ENCODE measurements at regions not wholly inside any gene's neighbourhood (a gene's known extent, or its start where the extent isn't known, plus 50 kb on each side); places are given as distances from the start of the nearest gene placed in this dataset.

DNA sequence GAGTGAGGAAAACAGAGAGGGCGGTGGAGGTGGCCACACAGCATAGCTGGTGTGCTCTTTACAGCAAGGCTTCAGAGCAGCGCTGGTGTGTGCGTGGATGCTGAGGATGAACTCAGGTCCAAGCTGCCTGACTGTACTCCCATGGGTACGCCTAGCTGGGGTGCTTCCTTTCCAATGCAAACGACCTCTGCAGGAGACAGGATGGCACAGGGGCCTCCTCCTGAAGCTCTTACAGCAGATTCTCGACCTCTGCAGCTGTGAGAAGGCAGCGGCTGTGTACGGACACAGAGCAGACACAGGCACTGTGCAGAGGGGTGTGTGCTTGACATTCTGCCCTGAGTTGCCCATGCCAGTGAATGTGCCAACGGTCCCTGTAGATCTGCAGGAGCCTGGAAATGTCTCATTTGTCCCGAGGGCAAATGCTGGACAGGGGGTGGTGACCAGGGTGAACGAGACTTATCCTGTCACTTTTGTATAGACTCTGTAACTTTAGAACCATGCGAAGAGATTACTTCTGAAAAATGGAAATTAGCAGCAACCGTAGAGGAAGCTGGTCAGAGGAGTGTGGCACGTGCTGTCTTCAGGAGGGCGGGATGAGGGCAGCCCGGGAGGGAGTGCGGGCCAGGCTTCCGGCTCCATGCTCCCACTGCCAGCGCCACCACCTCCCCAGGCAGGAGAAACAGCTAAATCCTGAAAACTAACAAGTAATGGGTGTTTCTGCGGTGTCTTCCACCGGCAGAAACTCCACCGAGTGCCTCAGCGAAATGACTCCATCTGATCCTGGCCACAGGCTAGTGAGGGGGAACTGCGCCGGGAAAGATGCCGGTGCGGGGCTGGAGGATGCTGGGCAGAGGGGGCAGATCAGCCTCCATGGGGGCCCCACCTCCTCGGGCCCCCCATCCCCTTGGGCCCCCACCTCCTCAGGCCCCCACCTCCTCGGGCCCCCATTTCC lies 120.9 kb upstream of the RPS6KA2 start:
- no peak for DNase-seq

GRCh38 chr6:166745801-166746668 lies 119.0 kb upstream of the RPS6KA2 start:
- DNase-seq, result no peak

DNA sequence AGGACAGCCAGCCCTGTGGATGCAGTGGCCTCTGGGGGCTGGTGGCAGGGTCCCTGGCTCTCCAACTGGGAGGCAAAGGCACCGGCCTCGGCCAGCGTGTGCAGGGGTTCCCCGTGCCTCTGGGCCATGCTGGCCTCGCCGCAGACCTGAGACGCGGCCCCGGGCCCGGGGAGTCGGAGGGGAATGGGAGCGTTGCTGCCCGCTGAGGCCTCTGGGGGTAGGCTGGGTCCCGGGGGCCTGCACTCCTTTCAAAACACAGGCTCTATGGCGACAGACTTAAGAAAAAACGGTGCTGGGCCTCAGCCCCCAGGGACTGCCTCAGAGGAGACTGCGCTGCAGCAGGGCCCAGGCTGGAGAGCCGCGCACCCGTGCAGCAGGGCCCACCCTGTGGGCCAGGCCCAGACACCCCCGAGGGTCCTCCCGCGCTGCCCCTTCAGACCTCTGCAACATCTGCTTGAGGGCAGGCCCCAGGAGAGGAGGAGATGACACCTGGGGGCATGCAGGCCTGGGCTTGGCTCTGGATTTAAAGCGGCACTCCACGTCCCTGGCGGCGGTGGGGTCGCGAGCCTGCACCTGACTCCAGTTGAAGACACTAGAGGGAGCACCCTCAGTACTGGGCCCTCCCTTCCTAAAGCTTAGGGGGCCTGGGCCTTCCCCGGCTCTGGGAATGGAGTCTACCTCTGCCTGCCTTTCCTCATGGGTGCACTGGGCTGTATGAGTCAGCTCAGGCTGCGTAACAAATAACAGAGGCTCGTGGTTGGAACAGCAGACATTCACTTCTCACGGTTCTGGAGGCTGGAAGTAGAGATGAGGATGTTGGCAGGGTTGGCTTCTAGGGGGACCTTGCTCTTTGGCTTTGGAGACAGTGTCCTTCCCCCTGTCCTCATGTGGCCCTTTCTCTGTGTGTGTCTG lies 117.4 kb upstream of the RPS6KA2 start:
- DNase-seq, result no peak

DNA sequence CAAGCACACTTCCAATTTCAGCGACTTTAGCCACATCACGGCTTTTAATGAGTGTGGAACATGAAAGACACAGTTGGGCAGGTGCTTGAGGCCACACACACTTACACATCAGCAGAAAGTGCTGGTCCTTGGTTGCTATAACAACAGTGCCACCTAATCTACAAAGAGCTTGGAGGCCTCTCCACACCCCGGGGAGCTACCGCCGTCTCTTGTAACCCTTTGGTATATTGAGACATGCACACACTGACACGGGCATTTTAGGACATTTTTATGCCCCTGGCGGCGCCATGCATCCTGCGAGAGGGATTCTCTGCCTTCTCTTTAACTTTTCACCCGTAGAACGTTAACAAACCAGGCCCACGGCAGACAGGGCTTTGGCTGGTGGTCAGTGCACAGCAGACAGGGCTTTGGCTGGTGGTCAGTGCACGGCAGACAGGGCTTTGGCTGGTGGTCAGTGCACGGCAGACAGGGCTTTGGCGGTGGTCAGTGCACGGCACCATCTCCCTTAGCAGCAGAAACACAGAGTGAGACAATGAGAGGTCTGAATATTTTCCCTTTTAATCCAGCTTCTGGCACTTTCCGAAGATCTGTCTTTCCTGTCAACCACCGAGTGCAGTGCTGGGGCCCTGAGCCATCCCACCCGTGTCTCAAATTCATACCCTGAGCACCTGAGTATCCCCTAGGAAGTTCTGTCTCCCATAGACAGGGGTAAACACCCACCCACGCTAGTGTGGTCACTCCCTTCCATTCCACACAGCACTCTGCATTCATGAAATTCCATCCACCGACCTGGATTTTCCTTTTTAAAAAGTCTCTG lies 116.6 kb upstream of the RPS6KA2 start:
- DNase-seq, result no peak

- DNase-seq, result no peak
Observed at GRCh38 chr6:166742981-166743380, 115.9 kb upstream of the RPS6KA2 start.

GRCh38 chr6:166739976-166740318 lies 112.9 kb upstream of the RPS6KA2 start:
- DNase-seq, result no peak

DNA sequence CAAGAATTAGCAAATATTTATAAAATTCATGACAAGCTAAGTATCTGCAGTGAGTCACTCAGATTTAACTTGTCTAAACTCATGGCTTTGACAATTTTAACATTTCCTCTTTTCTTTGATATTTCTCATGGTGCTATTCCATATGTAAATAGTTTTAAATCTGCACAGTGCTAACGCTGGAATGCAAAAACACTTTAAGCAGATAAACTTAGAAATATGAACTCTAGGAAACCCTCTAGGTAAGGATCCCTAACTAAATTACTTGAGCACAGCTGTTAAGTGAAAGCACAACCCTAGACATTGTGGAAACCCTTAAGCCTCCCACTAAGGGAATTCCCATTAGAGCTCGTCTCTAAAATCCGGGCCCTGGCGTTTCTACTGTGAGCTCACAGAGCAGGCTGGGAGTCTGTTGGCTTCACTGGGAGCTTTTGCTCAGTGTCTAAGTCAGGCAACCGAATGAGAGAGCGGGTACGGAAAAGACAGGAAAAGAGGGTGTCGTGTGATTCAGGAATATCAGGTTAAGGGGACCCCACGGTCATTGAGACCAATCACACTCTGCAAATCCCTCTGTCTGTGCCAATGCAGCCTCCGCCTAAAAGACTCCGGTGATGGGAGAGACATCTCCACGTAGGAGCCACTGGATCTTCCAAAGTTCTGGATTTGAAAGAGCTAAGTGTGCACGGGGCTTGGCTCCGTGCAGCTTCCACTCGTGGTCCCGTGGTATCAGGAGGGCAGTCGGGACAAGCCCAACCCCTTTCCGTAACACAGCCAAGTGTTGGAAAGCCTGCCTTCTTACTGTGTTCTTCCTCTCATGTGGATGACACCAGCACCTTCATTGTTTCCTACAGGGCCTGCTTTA lies 112.3 kb upstream of the RPS6KA2 start:
- no peak for DNase-seq

DNA sequence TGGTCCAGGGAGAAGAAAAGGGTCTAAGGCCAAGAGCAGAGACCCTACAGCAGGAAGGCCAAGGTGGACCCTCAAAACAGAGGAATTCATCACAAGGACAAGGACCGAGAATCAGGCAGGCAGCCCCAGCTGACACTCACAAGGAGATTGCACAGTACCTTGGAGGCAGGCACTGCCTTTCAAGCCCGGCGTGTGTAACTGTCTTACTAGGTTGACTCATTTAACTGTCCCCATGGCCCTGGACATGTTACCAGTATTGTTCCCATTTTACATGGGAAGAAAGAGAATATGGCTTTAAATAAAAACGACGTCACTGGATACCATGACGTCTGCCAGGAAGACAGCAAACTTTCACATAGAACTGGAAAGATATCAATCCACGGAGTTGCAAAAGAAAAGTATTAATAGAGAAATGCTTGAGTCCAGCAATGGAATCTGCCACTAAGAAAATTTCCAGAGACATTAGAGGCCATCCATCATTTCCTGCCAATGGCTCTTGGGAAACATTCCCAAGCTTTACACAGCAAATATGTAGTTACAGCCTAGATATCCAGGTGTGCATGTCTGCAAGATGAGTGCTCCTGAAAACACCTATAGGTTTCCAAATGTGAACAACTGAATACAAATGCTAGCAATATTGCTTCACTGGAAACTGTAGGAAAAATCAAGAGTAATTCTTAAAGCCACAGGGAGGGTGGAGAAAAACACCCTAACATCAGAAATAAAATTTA lies 111.5 kb upstream of the RPS6KA2 start:
- DNase-seq, result no peak

DNA sequence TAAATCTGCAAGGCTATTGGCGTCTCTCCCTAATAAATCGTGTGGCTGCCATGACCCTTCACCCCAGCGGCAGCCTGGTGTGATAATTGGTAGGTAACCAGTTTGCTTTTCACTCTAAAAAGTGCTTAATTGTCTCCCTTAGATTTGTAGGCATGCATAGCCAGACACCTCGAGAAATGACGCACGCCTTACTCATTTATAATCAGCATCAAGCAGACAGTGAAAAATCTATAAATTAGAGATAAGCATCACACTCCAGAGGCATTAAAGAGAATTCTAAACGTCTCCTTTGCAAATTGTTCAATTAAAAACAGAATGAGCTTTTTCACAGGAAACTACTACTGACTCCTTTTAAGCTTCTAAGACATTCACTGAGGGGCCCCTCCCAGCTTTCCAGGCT lies 110.2 kb upstream of the RPS6KA2 start:
- no peak for DNase-seq

DNA sequence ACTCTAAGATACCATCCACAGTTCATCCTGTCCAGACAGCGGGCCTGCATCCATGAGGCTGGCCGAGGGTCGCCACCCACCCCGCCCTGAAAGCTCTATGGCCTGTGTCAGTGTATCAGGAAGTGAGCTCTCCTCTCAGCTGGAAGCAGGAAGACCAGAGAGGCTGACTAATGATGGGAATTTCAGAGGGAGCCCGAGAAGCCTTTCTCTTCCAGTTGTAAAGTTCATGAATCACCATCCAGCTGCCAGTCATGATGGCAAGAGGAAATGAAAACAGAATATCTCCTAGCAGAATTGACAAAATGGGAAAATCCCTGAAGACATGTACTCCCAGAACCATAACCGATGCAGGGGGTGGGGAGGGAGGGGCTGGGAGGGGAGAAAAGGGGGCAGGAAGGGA lies 109.6 kb upstream of the RPS6KA2 start:
- no peak for DNase-seq

GRCh38 chr6:166733900-166734299 lies 106.8 kb upstream of the RPS6KA2 start:
- DNase-seq, result no peak

- DNase-seq, result no peak
Observed at GRCh38 chr6:166729658-166730057, 102.6 kb upstream of the RPS6KA2 start.

DNA sequence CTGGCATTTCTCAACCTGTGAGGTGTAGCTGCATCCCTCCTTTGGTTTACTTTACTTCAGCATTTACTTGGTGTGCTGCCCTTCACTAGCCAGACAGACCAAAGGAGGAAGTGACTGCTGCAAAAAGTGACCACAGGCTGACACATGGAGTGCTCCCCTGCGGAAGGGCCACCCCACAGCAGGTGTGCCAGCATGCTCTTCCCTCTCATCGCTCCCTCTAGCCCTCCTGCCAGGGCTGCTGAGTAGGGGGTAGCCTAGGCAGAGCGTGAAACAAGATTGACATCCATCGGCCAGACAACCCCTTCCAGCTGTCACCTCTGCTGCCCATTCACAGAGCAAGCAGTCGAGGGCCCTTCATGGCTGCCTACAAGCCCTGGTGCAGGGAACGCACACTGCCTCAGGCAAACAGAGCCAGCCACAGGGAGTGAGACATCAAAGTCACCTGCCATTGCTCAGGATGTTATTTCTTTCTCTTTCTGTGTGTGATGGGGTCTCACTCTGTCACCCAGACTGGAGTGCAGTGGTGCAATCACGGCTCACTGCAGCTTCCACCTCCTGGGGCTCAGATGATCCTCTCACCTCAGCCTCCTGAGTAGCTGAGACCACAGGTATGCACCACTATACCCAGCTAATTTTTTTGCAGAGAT lies 102.0 kb upstream of the RPS6KA2 start:
- DNase-seq, result no peak

GRCh38 chr6:166726201-166726600 lies 99.2 kb upstream of the RPS6KA2 start:
- no peak for DNase-seq

- no peak for DNase-seq
Observed at GRCh38 chr6:166725571-166725970, 98.5 kb upstream of the RPS6KA2 start.

GRCh38 chr6:166724576-166724975 lies 97.5 kb upstream of the RPS6KA2 start:
- no peak for DNase-seq

DNA sequence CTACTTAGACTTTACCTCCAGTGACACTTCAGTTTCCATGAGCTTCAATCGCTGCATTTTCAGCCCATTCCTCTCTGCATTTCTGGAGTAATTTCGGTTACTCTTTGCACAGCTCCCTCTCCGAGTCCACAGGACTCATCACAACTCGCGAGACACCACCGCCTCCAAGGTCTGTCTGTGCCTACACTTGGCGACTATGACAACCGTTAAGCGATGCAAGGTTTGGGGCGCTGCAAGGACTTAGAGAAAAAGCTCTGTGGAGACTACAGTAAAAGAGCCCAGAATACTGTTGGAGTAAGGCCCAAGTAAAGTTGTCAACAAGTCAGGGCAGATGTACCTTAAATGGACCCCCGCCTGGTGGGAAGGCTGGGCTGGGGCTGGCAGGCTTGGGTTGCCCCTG lies 95.7 kb upstream of the RPS6KA2 start:
- no peak for DNase-seq

GRCh38 chr6:166721576-166721975 lies 94.5 kb upstream of the RPS6KA2 start:
- no peak for DNase-seq

GRCh38 chr6:166720856-166721255 lies 93.8 kb upstream of the RPS6KA2 start:
- DNase-seq, result no peak

GRCh38 chr6:166719019-166719418 lies 92.0 kb upstream of the RPS6KA2 start:
- no peak for DNase-seq
